Fibroblast of lung (primary cell): ENCODE measurements at regions not wholly inside any gene's neighbourhood (a gene's known extent, or its start where the extent isn't known, plus 50 kb on each side); places are given as distances from the start of the nearest gene placed in this dataset.

Experiments used
- DNase-seq, 2 donors: peaks; one replicate each; pipeline versions ENCODE4 v3.0.0 to v3.0.0-alpha.2; 2010; ENCODE audit warnings: low read depth in 2 of 2
- H2AFZ ChIP-seq: 2 replicates; pipeline ENCODE4 v1.5.1; 2012; ENCODE audit warnings: low read length, control low read depth, inconsistent platforms
- H3K27ac ChIP-seq: 2 replicates; pipeline ENCODE4 v1.5.1; 2011; ENCODE audit warnings: low read length, control low read depth; ENCODE audit not compliant: insufficient read depth
- H3K27me3 ChIP-seq: 2 replicates; pipeline ENCODE4 v1.5.1; 2011; ENCODE audit warnings: mild to moderate bottlenecking, low read length; ENCODE audit not compliant: control insufficient read depth, insufficient read depth
- H3K36me3 ChIP-seq: 2 replicates; pipeline ENCODE4 v1.5.1; 2011; ENCODE audit warnings: low read length; ENCODE audit not compliant: control insufficient read depth, insufficient read depth
- H3K4me1 ChIP-seq: 2 replicates; pipeline ENCODE4 v1.5.1; 2011; ENCODE audit warnings: low read length; ENCODE audit not compliant: control insufficient read depth, insufficient read depth; ENCODE audit errors: extremely low read depth
- H3K4me2 ChIP-seq: 2 replicates; pipeline ENCODE4 v1.5.1; 2011; ENCODE audit warnings: low read length, control low read depth; ENCODE audit not compliant: insufficient read depth; ENCODE audit errors: extremely low read depth
- H3K4me3 ChIP-seq, 4 experiments: fragments of 200-600 bp in 1 of 4; sonication (generic) in 1 of 4; replicated peaks in 1 of 4; 2 replicates each; pipeline ENCODE4 v1.5.1; 2011 to 2016; ENCODE audit warnings: low read length in 4 of 4, low read depth in 3 of 4, mild to moderate bottlenecking in 3 of 4, control low read depth in 2 of 4, inconsistent platforms in 1 of 4, mixed read lengths in 1 of 4; ENCODE audit not compliant: insufficient read depth in 1 of 4; ENCODE audit errors: control extremely low read depth in 1 of 4
- H3K79me2 ChIP-seq: 2 replicates; pipeline ENCODE4 v1.5.1; 2012; ENCODE audit warnings: mild to moderate bottlenecking, low read length, inconsistent platforms; ENCODE audit not compliant: control insufficient read depth, insufficient read depth
- H3K9ac ChIP-seq: 2 replicates; pipeline ENCODE4 v1.5.1; 2011; ENCODE audit warnings: mild to moderate bottlenecking, low read length, control low read depth; ENCODE audit not compliant: insufficient read depth
- H3K9me3 ChIP-seq: 2 replicates; pipeline ENCODE4 v1.5.1; 2012; ENCODE audit warnings: low read depth, low read length; ENCODE audit not compliant: control insufficient read depth, insufficient read depth
- H4K20me1 ChIP-seq: 2 replicates; pipeline ENCODE4 v1.5.1; 2011; ENCODE audit warnings: low read length; ENCODE audit not compliant: control insufficient read depth, insufficient read depth; ENCODE audit errors: extremely low read depth
- EZH2 ChIP-seq: IDR thresholded peaks from 2 replicates; pipeline ENCODE4 v1.5.1; 2012; ENCODE audit warnings: low read length, control low read depth, mild to moderate bottlenecking; ENCODE audit errors: missing control alignments
- TF ChIP-seq, protein P1 (sequence below), 2 donors: IDR thresholded peaks in 1 of 2; conservative IDR thresholded peaks in 1 of 2; 1 replicate in 1 of 2; 2 replicates in 1 of 2; pipeline ENCODE4 v1.5.1; 2011 to 2012; ENCODE audit warnings: low read length in 2 of 2, control low read depth in 1 of 2, inconsistent platforms in 1 of 2, low read depth in 1 of 2, mild to moderate bottlenecking in 1 of 2

DNA sequence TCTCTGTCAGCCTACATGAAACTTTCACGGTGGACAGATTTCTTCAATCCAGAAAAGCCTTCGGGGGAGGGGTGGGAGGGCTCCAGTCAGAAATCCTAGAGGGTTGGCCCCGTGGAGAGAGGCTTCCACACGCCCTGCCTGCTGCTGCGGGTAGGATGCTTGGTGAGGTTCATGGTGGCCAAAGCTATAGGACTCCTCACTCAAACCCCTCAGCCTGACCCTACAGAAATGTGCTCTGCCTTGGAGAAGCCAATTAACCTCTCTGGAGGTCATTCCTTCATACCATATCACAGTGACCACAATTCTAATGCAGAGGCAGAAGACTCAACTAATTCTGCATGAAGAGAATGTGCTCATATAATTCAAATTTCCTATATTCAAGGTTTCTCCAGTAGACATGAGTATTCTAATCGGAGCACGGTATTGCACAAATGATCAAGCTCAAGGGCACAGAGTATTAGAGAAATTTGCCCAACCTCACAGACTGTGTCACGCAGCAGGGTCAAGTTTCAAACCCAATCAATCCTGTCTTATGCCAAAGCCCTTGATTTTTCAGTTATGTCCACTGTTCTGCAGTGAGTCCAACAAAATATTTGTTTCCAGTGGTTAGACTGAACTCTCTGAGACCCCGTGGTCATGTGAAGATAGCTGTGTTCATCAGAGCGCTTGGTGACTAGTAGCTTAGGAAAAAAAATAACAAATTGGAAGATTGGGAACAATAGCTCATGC, 104.8 kb downstream of the TOMM20 start:
- Histone ChIP-seq H3K4me1 (no peaks in the 10 kb centered on the region), H3K9ac (no peak overlapping the region), H3K4me2 (no peak overlapping the region), H2AFZ (no peak overlapping the region), H3K27ac (no peak overlapping the region), H3K9me3 (no peaks in the 10 kb centered on the region), H4K20me1 (no peaks in the 10 kb centered on the region), H3K4me3 (no peak overlapping the region), H3K27me3 (no peaks in the 10 kb centered on the region), H3K79me2 (no peaks in the 10 kb centered on the region), H3K36me3 (no peaks in the 10 kb centered on the region)
- no peak for TF ChIP-seq EZH2
- TF ChIP-seq, protein P1, sequence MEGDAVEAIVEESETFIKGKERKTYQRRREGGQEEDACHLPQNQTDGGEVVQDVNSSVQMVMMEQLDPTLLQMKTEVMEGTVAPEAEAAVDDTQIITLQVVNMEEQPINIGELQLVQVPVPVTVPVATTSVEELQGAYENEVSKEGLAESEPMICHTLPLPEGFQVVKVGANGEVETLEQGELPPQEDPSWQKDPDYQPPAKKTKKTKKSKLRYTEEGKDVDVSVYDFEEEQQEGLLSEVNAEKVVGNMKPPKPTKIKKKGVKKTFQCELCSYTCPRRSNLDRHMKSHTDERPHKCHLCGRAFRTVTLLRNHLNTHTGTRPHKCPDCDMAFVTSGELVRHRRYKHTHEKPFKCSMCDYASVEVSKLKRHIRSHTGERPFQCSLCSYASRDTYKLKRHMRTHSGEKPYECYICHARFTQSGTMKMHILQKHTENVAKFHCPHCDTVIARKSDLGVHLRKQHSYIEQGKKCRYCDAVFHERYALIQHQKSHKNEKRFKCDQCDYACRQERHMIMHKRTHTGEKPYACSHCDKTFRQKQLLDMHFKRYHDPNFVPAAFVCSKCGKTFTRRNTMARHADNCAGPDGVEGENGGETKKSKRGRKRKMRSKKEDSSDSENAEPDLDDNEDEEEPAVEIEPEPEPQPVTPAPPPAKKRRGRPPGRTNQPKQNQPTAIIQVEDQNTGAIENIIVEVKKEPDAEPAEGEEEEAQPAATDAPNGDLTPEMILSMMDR (conservative IDR thresholded peaks at IDR 0.05 in 1 of 2, IDR thresholded peaks at IDR 0.05 in 1 of 2; ENCODE audit: low read depth in 1 of 2, low read length in 2 of 2): no peak
- DNase-seq: peak in 1 of 2 donors; percentile 46

DNA sequence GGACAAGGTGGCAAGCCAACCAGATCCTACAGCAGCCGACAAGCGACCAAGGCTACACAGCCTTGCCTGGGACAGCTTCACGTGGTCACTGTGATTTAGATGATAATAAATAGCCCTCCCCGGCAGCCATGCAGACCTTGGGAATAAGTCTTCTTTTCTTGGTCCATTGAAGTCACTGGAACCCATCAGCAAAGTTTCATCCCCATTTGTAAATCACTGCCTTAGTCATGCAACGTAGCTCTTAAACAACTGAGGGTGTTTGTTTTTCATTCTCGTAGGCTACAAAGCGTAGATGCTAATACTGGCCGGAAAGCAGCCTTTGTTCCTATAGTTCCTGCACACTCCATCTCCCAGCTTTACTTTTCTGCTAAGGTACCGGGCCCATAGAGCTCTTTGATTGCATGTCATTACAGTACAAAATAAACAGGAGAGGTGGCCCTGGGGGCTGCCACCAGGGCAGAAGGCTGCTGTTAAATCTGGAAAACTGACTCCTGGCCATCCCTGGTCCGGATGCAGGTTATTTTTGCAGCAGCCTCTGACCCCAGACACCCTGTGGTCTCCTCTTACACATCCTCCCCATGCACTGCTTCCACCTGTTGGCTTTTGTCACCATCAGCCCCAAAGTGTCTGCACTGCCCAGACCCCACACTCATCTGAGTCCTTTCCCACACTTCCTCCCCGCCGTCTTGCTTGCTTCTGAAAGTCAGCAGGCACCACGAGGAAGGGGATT, 105.5 kb downstream of the TOMM20 start:
- H3K9ac ChIP-seq: no peak overlapping the region

DNA sequence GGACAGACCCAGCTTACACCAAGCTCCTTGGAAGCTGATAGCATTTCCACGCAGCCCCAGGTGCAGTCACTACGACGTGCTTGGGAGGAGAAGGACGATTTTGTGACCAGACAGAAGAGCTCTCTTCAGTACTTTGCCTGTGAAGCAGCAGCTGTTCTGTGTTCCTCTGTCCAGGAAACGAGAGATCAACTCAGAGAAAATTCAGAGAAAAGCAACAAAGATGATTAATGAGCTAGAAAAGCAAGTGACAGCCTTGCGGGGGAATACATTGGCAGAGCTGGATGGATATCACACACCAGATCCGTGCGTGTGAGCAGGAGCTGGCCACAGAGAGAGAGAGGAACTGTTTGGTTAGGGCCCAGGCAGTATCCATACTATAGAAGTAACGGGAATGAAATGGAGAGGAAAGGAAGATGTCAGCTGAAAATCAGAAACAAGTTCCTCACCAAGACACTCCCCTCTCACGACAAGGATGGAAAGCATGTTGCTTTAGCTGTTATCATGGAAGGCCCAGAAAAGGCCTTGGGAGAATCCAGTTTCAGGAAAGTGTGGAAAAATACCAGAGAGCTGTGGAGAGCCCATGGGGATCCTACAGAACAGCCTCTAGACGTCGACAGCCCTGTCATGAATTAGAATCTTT, 106.2 kb downstream of the TOMM20 start:
- no peaks in the 10 kb centered on the region for H3K27me3 ChIP-seq
- H3K9me3 ChIP-seq: no peaks in the 10 kb centered on the region
- H4K20me1 ChIP-seq: no peaks in the 10 kb centered on the region
- peak overlapping the region; percentile 31 for H2AFZ ChIP-seq
- DNase-seq: peak; percentile 9 to 73
- no peak overlapping the region for H3K27ac ChIP-seq
- H3K9ac ChIP-seq: no peak overlapping the region
- H3K4me2 ChIP-seq: no peak overlapping the region
- peaks cover 3% of the 10 kb centered on the region for H3K4me1 ChIP-seq
- H3K79me2 ChIP-seq: no peaks in the 10 kb centered on the region
- no peak overlapping the region for H3K4me3 ChIP-seq
- H3K36me3 ChIP-seq: no peaks in the 10 kb centered on the region
- TF ChIP-seq, protein P1 (conservative IDR thresholded peaks at IDR 0.05 in 1 of 2, IDR thresholded peaks at IDR 0.05 in 1 of 2; ENCODE audit: low read depth in 1 of 2, low read length in 2 of 2): no peak
- TF ChIP-seq EZH2: no peak

More for the DNA sequence above, 105.5 kb downstream of the TOMM20 start:
- Histone ChIP-seq H3K4me1 (no peaks in the 10 kb centered on the region), H3K4me3 (no peak overlapping the region), H4K20me1 (no peaks in the 10 kb centered on the region), H2AFZ (no peak overlapping the region), H3K79me2 (no peaks in the 10 kb centered on the region), H3K36me3 (no peaks in the 10 kb centered on the region), H3K4me2 (no peak overlapping the region), H3K27me3 (no peaks in the 10 kb centered on the region), H3K9me3 (no peaks in the 10 kb centered on the region), H3K27ac (no peak overlapping the region)
- DNase-seq: no peak
- TF ChIP-seq, protein P1 (conservative IDR thresholded peaks at IDR 0.05 in 1 of 2, IDR thresholded peaks at IDR 0.05 in 1 of 2; ENCODE audit: low read depth in 1 of 2, low read length in 2 of 2): no peak
- TF ChIP-seq EZH2: no peak
